ENCODE measurements at regions not wholly inside any gene's neighbourhood (a gene's known extent, or its start where the extent isn't known, plus 50 kb on each side); places are given as distances from the start of the nearest gene placed in this dataset.

- Histone ChIP-seq H3K27me3 (ENCODE audit: insufficient read depth, poor library complexity, severe bottlenecking) (no peaks in the 10 kb centered on the region), H3K4me3 (replicated peaks; ENCODE audit: insufficient read depth, low read length) (no peak overlapping the region), H3K27ac (replicated peaks) (no peak overlapping the region)
- DNase-seq (ENCODE audit: low read depth in 1 of 2, low spot score in 1 of 2): no peak
- TF ChIP-seq SPI1 (IDR thresholded peaks at IDR 0.05; ENCODE audit: borderline replicate concordance, low read depth) (no peak), POLR2AphosphoS5 (IDR thresholded peaks at IDR 0.05; ENCODE audit: low read depth) (no peak), CTCF (IDR thresholded peaks at IDR 0.05; ENCODE audit: insufficient read depth, low read length) (no peak), REST (IDR thresholded peaks at IDR 0.05; ENCODE audit: insufficient replicate concordance, low read depth) (no peak), GABPA (IDR thresholded peaks at IDR 0.05; ENCODE audit: low read depth) (no peak)
These were observed 124.4 kb downstream of the ARL4C start for GRCh38 chr2:234372506-234372905.

- TF ChIP-seq POLR2AphosphoS5 (IDR thresholded peaks at IDR 0.05; ENCODE audit: low read depth) (no peak), REST (IDR thresholded peaks at IDR 0.05; ENCODE audit: insufficient replicate concordance, low read depth) (no peak), SPI1 (IDR thresholded peaks at IDR 0.05; ENCODE audit: borderline replicate concordance, low read depth) (no peak), CTCF (IDR thresholded peaks at IDR 0.05; ENCODE audit: insufficient read depth, low read length) (no peak), GABPA (IDR thresholded peaks at IDR 0.05; ENCODE audit: low read depth) (no peak)
- H3K4me3 ChIP-seq (replicated peaks; ENCODE audit: insufficient read depth, low read length): no peak overlapping the region
- DNase-seq (ENCODE audit: low read depth in 1 of 2, low spot score in 1 of 2): no peak
- no peak overlapping the region for H3K27ac ChIP-seq (replicated peaks)
- H3K27me3 ChIP-seq (ENCODE audit: insufficient read depth, poor library complexity, severe bottlenecking): no peaks in the 10 kb centered on the region
These were observed 128.0 kb downstream of the ARL4C start for GRCh38 chr2:234368861-234369261.

- H3K27ac ChIP-seq (replicated peaks): no peak overlapping the region
These were observed 130.0 kb downstream of the ARL4C start for GRCh38 chr2:234366891-234367290.

More at GRCh38 chr2:234366891-234367290, 130.0 kb downstream of the ARL4C start:
- DNase-seq (ENCODE audit: low read depth in 1 of 2, low spot score in 1 of 2): peak in 1 of 2 experiments; percentile 13
- Histone ChIP-seq H3K27me3 (ENCODE audit: insufficient read depth, poor library complexity, severe bottlenecking) (no peaks in the 10 kb centered on the region), H3K4me3 (replicated peaks; ENCODE audit: insufficient read depth, low read length) (no peak overlapping the region)
- no peak for TF ChIP-seq CTCF (IDR thresholded peaks at IDR 0.05; ENCODE audit: insufficient read depth, low read length)
- TF ChIP-seq GABPA (IDR thresholded peaks at IDR 0.05; ENCODE audit: low read depth): no peak
- TF ChIP-seq REST (IDR thresholded peaks at IDR 0.05; ENCODE audit: insufficient replicate concordance, low read depth): no peak
- TF ChIP-seq SPI1 (IDR thresholded peaks at IDR 0.05; ENCODE audit: borderline replicate concordance, low read depth): no peak
- no peak for TF ChIP-seq POLR2AphosphoS5 (IDR thresholded peaks at IDR 0.05; ENCODE audit: low read depth)
